ENCODE measurements at regions not wholly inside any gene's neighbourhood (a gene's known extent, or its start where the extent isn't known, plus 50 kb on each side); places are given as distances from the start of the nearest gene placed in this dataset.

DNA sequence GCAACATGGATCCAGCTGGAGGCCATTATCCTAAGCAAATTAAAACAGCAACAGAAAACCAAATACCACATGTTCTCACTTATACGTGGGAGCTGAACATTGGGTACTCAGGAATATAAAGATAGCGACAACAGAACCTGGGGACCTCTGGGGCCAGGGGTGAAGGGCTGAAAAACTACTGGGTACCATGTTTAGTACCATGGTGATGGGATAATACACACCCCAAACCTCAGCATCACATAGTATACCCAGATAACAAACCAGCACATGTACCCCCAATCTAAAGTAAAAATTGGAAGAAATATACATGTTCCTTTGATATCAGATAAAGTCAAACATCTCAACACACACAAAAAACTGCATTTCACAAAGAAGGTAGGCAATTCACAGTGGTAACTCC lies 876.2 kb downstream of the TBL1XR1 start:
- TF ChIP-seq, protein P1, sequence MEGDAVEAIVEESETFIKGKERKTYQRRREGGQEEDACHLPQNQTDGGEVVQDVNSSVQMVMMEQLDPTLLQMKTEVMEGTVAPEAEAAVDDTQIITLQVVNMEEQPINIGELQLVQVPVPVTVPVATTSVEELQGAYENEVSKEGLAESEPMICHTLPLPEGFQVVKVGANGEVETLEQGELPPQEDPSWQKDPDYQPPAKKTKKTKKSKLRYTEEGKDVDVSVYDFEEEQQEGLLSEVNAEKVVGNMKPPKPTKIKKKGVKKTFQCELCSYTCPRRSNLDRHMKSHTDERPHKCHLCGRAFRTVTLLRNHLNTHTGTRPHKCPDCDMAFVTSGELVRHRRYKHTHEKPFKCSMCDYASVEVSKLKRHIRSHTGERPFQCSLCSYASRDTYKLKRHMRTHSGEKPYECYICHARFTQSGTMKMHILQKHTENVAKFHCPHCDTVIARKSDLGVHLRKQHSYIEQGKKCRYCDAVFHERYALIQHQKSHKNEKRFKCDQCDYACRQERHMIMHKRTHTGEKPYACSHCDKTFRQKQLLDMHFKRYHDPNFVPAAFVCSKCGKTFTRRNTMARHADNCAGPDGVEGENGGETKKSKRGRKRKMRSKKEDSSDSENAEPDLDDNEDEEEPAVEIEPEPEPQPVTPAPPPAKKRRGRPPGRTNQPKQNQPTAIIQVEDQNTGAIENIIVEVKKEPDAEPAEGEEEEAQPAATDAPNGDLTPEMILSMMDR (IDR thresholded peaks at IDR 0.05), result no peak
- no peak for TF ChIP-seq POLR2A (IDR thresholded peaks at IDR 0.05)

Measured in lower leg skin (tissue), 3 donors.